GM23248 (cell line): ENCODE measurements at regions not wholly inside any gene's neighbourhood (a gene's known extent, or its start where the extent isn't known, plus 50 kb on each side); places are given as distances from the start of the nearest gene placed in this dataset.

Experiments used
- DNase-seq: peaks from one replicate; pipeline ENCODE4 v3.0.0-alpha.2; 2015
- H2AFZ ChIP-seq: fragments of 200-600 bp; sonication (generic); 2 replicates; pipeline ENCODE4 v1.6.1; 2016; ENCODE audit warnings: antibody characterized with exemption
- H3F3A ChIP-seq: fragments of 200-600 bp; sonication (generic); 2 replicates; pipeline ENCODE4 v1.6.1; 2016; ENCODE audit warnings: mild to moderate bottlenecking, antibody characterized with exemption, mixed run types; ENCODE audit not compliant: insufficient read depth
- H3K27ac ChIP-seq: fragments of 200-600 bp; sonication (generic); 2 replicates; pipeline ENCODE4 v1.5.1; 2016; ENCODE audit warnings: mild to moderate bottlenecking
- H3K27me3 ChIP-seq: fragments of 200-600 bp; sonication (generic); replicated peaks from 2 replicates; pipeline ENCODE4 v1.6.1; 2016; ENCODE audit warnings: mild to moderate bottlenecking; ENCODE audit not compliant: insufficient read depth
- H3K36me3 ChIP-seq: fragments of 200-600 bp; sonication (generic); 2 replicates; pipeline ENCODE4 v1.6.1; 2016; ENCODE audit warnings: low read depth, mild to moderate bottlenecking
- H3K4me1 ChIP-seq: fragments of 200-600 bp; sonication (generic); 2 replicates; pipeline ENCODE4 v1.6.1; 2016; ENCODE audit warnings: mild to moderate bottlenecking; ENCODE audit not compliant: insufficient read depth
- H3K4me2 ChIP-seq: fragments of 200-600 bp; sonication (generic); one replicate; pipeline ENCODE4 v1.6.1; 2016; ENCODE audit warnings: mild to moderate bottlenecking; ENCODE audit not compliant: unreplicated experiment
- H3K4me3 ChIP-seq: fragments of 200-600 bp; sonication (generic); 2 replicates; pipeline ENCODE4 v1.5.1; 2016; ENCODE audit warnings: mild to moderate bottlenecking
- H3K79me2 ChIP-seq: fragments of 200-600 bp; sonication (generic); 2 replicates; pipeline ENCODE4 v1.6.1; 2016; ENCODE audit warnings: mild to moderate bottlenecking; ENCODE audit not compliant: insufficient read depth
- H3K9ac ChIP-seq: fragments of 200-600 bp; sonication (generic); 2 replicates; pipeline ENCODE4 v1.6.1; 2016; ENCODE audit warnings: mild to moderate bottlenecking
- H3K9me2 ChIP-seq: fragments of 200-600 bp; sonication (generic); 2 replicates; pipeline ENCODE4 v1.6.1; 2016; ENCODE audit warnings: mixed run types, mild to moderate bottlenecking, moderate library complexity; ENCODE audit not compliant: insufficient read depth
- H3K9me3 ChIP-seq: fragments of 200-600 bp; sonication (generic); one replicate; pipeline ENCODE4 v1.6.1; 2017; ENCODE audit warnings: low read depth
- H4K20me1 ChIP-seq: fragments of 200-600 bp; sonication (generic); 2 replicates; pipeline ENCODE4 v1.6.0; 2016; ENCODE audit not compliant: insufficient read depth
- EZH2 ChIP-seq: fragments of 200-600 bp; sonication (generic); IDR thresholded peaks from 2 replicates; pipeline ENCODE4 v1.6.1; 2018; ENCODE audit warnings: antibody characterized with exemption, mild to moderate bottlenecking; ENCODE audit not compliant: insufficient read depth, poor library complexity, severe bottlenecking
- EZH2phosphoT487 ChIP-seq: fragments of 200-600 bp; sonication (generic); IDR thresholded peaks from 2 replicates; pipeline ENCODE4 v1.6.1; 2018; ENCODE audit warnings: antibody characterized with exemption, moderate library complexity, mild to moderate bottlenecking, low read depth; ENCODE audit not compliant: insufficient read depth
- WGBS, 2 experiments: methylation state at CpG; one replicate each; pipeline ENCODE4 v1.1.6; 2015 to 2017; ENCODE audit warnings: low lambda C conversion rate in 2 of 2, low coverage in 1 of 2; ENCODE audit errors: missing lambda C conversion rate in 2 of 2; 5-methylcytosine and 5-hydroxymethylcytosine counted together
- in situ Hi-C: fragments of 300-500 bp; cut with MboI; formaldehyde crosslinking; loops from 2 replicates; pipeline ENCODE4 v1.15.0; 2020

GRCh38 chr14:47863441-47863840 lies 188.0 kb upstream of the MDGA2 start:
- Histone ChIP-seq H3F3A (no peaks in the 10 kb centered on the region), H2AFZ (no peak overlapping the region), H3K27me3 (no peaks in the 10 kb centered on the region), H3K4me1 (no peaks in the 10 kb centered on the region), H3K79me2 (no peaks in the 10 kb centered on the region), H3K27ac (no peak overlapping the region), H4K20me1 (no peaks in the 10 kb centered on the region), H3K9me3 (no peaks in the 10 kb centered on the region), H3K4me3 (no peak overlapping the region), H3K9me2 (no peaks in the 10 kb centered on the region), H3K36me3 (no peaks in the 10 kb centered on the region), H3K4me2 (no peak overlapping the region), H3K9ac (no peak overlapping the region)
- in situ Hi-C loops: no loop called here
- TF ChIP-seq EZH2 (no peak), EZH2phosphoT487 (no peak)
- no peak for DNase-seq

- no peaks in the 10 kb centered on the region for H3K9me2 ChIP-seq
- H3K4me3 ChIP-seq: no peak overlapping the region
- no peak overlapping the region for H3K4me2 ChIP-seq
- H3K36me3 ChIP-seq: no peaks in the 10 kb centered on the region
- no peak overlapping the region for H2AFZ ChIP-seq
- TF ChIP-seq EZH2phosphoT487: no peak
- TF ChIP-seq EZH2: no peak
- H3K27me3 ChIP-seq: no peaks in the 10 kb centered on the region
- no peaks in the 10 kb centered on the region for H4K20me1 ChIP-seq
- no peaks in the 10 kb centered on the region for H3K79me2 ChIP-seq
- no peaks in the 10 kb centered on the region for H3K4me1 ChIP-seq
- no peaks in the 10 kb centered on the region for H3F3A ChIP-seq
- in situ Hi-C loops: no loop called here
- H3K27ac ChIP-seq: no peak overlapping the region
- DNase-seq: no peak
- no peak overlapping the region for H3K9ac ChIP-seq
- H3K9me3 ChIP-seq: no peaks in the 10 kb centered on the region
- 27 to 29% methylated on average over 4 of the region's 4 CpGs for WGBS, 2 experiments
These were observed 182.2 kb upstream of the MDGA2 start for GRCh38 chr14:47857646-47858045.

GRCh38 chr14:47852278-47852677 lies 176.9 kb upstream of the MDGA2 start:
- Histone ChIP-seq H3K27me3 (no peaks in the 10 kb centered on the region), H3K4me3 (no peak overlapping the region), H3F3A (no peaks in the 10 kb centered on the region), H3K36me3 (no peaks in the 10 kb centered on the region), H3K9me3 (no peaks in the 10 kb centered on the region), H3K79me2 (no peaks in the 10 kb centered on the region), H4K20me1 (no peaks in the 10 kb centered on the region), H3K4me2 (no peak overlapping the region), H3K9me2 (no peaks in the 10 kb centered on the region), H2AFZ (no peak overlapping the region), H3K27ac (no peak overlapping the region), H3K4me1 (no peaks in the 10 kb centered on the region), H3K9ac (no peak overlapping the region)
- in situ Hi-C loops: no loop called here
- TF ChIP-seq EZH2phosphoT487 (no peak), EZH2 (no peak)
- DNase-seq: no peak
- 0% methylated on average over 1 of the region's 1 CpG for WGBS, 2 experiments

DNA sequence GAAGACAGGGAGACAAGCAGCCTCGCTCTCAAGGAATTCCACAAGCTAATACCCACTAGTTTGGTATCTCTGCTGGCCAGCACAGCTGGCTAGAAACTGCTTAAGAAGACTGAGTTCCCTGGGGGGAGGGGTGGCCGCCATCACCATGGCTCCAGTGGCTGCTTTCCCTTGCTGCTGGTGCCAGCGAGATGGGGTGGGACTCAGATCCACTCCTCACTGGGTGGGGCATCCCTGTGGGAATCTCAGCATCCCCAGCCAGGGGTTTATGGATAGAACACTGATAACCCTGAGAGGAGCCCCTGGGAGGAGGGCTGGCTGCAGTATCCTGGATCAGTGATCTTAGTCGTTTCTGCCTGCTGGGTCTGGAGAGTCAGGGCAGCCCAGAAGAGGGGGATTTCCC lies 170.6 kb upstream of the MDGA2 start:
- H3K9me3 ChIP-seq: no peaks in the 10 kb centered on the region
- no peaks in the 10 kb centered on the region for H3K4me1 ChIP-seq
- no peaks in the 10 kb centered on the region for H3K9me2 ChIP-seq
- WGBS, 2 experiments: 7 to 15% methylated on average over 4 of the region's 4 CpGs
- H3K9ac ChIP-seq: no peak overlapping the region
- no peak for TF ChIP-seq EZH2phosphoT487
- no peak for TF ChIP-seq EZH2
- H3K4me2 ChIP-seq: no peak overlapping the region
- in situ Hi-C loops: no loop called here
- H3K27ac ChIP-seq: no peak overlapping the region
- H3K4me3 ChIP-seq: no peak overlapping the region
- no peaks in the 10 kb centered on the region for H3F3A ChIP-seq
- no peak overlapping the region for H2AFZ ChIP-seq
- no peak for DNase-seq
- no peaks in the 10 kb centered on the region for H3K79me2 ChIP-seq
- no peaks in the 10 kb centered on the region for H3K27me3 ChIP-seq
- H4K20me1 ChIP-seq: no peaks in the 10 kb centered on the region
- no peaks in the 10 kb centered on the region for H3K36me3 ChIP-seq

DNA sequence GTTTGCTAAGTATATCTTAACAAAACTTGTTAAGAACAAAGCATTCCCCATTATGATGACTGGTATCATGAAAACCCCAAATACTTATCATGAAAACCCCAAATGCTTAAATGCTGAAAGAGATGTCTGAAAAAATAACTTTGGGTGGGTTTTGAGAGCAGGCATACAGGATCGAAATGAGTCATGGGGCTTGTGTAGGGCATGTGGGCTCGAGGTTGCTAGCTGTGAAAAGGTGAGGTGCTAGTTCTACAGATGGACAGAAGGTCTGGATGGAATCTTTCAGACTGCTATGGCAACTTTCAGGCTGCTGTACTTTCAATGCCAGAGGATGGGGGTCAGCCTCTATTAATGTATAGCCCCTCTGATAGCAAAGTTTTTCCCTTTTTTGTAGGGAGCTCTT lies 167.8 kb upstream of the MDGA2 start:
- no peaks in the 10 kb centered on the region for H3K9me2 ChIP-seq
- H2AFZ ChIP-seq: no peak overlapping the region
- no peaks in the 10 kb centered on the region for H4K20me1 ChIP-seq
- TF ChIP-seq EZH2phosphoT487: no peak
- no peak for TF ChIP-seq EZH2
- no peaks in the 10 kb centered on the region for H3K9me3 ChIP-seq
- H3K4me2 ChIP-seq: no peak overlapping the region
- H3K4me1 ChIP-seq: no peaks in the 10 kb centered on the region
- H3K4me3 ChIP-seq: no peak overlapping the region
- no peak overlapping the region for H3K9ac ChIP-seq
- WGBS, 2 experiments: 15 to 22% methylated on average over 2 of the region's 2 CpGs
- in situ Hi-C loops: no loop called here
- DNase-seq: no peak
- no peaks in the 10 kb centered on the region for H3F3A ChIP-seq
- no peaks in the 10 kb centered on the region for H3K36me3 ChIP-seq
- no peaks in the 10 kb centered on the region for H3K27me3 ChIP-seq
- H3K79me2 ChIP-seq: no peaks in the 10 kb centered on the region
- H3K27ac ChIP-seq: no peak overlapping the region
